Muscle of arm (tissue), 1 donor: ENCODE measurements at regions not wholly inside any gene's neighbourhood (a gene's known extent, or its start where the extent isn't known, plus 50 kb on each side); places are given as distances from the start of the nearest gene placed in this dataset.
"Not testable (repeated sequence)": the region's sequence is repeated elsewhere in the genome, so short reads cannot be mapped to it uniquely, and the experiment has no call there.

Experiments
- DNase-seq: peaks from one replicate; pipeline ENCODE4 v3.0.0-alpha.2; 2013

DNA sequence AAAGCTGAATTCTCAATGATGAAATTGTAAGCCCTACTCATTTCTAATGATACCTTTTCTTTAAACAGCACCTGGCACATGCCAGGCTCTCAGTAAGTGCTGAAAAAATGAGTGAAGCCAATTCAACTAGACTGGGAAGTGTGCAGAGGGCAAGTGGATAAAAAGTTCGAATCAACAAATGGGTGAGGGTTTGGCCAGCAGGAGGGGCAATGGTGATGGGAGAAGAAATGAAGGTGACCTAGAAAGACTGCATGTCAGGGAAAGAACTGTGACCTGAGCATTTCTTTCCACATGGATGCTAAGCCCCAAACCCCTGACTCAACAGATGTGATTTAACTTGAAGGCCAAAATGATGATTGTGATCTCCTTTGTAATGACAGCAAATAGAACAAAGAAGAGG, 54.6 kb downstream of the DKK1 start:
- no peak for DNase-seq

DNA sequence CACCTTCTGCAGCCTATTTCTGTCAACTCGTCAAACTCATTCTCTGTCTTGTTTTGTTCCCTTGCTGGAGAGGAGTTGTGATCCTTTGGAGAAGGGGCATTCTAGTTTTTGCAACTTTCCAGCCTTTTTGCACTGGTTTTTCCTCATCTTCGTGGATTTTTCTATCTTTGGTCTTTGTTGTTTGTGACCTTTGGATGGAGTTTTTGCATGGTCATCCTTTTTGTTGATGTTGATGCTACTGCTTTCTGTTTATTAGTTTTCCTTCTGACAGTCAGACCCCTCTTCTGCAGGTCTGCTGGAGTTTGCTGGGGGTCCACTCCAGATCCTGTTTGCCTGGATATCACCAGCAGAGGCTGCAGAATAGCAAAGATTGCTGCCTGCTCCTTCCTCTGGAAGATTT, 60.1 kb downstream of the DKK1 start:
- not testable (repeated sequence) for DNase-seq

DNA sequence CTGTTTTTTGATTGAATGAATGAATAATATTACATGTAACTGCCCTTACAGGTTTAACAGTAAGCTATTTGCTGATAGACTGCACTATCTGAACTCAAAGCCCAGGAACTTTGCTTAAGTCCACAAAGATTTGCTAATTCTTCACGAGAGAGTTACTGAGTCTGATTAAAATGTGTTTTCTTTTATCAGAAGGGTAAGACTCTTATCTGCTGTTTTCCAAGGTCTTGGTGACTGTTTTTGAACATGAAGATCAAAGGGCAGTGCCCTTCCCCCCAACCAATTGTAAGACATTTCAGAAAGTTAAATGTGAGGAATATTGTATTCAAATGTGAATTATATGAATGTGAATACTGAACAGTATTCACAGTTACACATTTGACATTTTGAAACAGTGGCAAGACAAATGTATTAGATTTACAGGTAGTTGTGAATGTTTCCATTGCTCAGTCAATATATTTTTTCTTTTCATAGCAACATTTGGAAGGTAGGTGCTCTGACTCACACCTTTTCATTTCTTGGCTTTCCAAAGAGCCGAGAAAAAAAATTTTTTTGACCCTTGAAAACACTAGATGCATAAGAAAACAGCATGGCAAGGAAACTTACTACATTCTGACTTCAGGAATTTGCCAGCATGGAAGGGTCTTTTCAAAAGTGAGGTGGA, 62.7 kb downstream of the DKK1 start:
- DNase-seq = no peak

DNA sequence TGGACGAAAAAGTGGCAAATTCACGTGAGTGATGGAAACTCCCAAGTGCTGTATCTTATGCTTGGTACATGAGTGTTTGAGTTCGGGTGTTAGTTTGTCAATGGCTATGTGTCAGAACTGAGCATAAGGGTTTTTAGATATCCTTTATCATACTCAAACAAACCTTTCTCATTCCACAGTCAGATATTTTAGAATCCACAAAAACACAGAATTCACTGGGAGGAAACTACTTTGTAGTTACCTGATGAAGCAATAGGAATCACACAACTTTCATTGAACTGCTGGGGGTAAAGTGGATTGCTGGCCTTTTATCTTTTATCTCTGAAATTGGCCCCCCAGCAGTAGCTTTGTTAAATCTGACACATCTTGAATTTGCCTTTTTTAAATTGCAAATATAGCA, 64.0 kb downstream of the DKK1 start:
- no peak for DNase-seq

DNA sequence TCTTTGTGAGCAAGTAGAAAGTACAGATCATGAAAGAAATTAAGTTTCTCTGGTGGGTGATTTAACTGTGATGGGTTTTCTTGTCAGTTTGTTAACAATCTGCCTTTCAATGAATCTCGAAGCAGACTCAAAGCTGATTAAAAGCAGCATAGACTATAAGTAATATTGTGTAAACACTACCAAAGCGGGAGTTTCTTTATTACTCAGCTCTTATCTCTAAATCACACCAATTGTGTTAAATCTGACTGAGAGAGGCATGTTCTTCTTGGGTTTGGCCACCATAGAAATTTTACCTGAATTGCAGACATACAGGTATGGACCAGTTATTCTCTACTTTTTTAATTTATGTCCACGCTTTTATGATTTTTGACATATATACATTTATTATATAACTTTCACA, 65.2 kb downstream of the DKK1 start:
- no peak for DNase-seq

- DNase-seq = no peak
Observed at GRCh38 chr10:52383088-52383487, 69.0 kb downstream of the DKK1 start.

- DNase-seq = no peak
Observed at GRCh38 chr10:52387744-52388143, 73.7 kb downstream of the DKK1 start.

DNA sequence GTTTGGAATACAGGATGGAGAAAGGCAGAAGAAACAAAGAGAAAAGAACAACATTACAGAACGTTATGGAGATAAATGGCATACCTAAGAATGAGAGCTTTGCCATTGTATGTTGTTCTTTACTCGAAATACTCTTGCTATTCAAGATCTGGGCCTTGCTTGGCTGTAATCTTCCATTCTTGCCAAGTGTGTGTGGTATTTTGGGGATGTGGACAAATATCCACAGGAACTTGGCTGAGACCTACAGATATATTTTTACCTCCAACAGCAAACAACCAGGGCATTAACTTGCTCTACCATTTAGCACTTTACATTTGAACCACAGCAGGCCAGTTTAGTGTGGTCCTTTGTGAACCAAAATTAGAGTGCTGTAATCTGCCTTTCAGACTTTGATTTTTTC, 76.3 kb downstream of the DKK1 start:
- DNase-seq = no peak

DNA sequence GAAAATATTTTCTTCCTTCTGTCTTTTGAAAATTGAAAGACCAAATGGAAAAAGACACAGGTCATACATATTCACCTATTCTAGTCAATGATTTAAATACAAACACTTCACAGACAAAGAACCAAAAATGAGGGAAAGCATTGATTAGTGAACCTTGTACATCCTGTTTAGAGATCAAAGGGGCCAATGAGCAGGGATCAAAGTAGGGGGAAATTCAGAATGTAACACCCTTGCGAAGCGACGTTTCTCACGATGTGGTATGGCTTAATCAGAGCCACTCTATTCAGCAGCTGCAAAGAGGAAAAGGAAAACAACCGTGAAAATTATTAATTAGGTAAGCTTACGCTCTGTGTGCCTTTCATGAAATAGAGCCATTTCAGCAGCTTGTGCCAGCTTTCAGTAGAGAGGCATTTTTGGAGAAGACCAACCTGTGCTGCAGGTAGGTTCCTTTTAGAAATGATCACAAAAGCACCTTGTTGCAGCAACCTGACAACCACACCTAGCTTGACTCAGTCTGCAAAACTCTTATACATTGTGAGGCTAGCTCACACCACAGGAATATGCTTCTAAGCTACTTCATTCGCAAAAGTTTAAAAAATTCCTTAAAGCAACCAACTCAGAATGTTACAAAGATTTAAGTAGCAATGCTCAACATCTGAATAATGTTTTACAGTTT, 78.0 kb downstream of the DKK1 start:
- DNase-seq = no peak

DNA sequence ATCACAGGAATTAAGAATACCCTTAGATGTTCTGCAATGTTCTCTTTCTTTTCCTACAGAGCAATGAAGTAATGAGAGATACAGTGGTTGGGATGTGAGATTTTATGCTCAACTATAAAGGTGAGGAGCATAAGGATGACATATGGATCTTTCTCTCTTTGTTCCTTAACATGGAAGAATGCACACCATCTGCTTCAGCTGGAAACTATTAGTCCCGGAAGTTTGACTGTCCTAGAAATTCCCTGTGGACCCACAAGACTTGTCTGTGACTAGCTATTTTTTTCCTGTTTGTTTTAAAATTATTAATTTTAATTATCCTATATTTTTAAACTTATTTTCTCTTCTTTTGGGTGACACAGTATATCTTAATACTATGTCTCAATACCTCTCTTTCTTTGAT, 80.2 kb downstream of the DKK1 start:
- DNase-seq = no peak

DNA sequence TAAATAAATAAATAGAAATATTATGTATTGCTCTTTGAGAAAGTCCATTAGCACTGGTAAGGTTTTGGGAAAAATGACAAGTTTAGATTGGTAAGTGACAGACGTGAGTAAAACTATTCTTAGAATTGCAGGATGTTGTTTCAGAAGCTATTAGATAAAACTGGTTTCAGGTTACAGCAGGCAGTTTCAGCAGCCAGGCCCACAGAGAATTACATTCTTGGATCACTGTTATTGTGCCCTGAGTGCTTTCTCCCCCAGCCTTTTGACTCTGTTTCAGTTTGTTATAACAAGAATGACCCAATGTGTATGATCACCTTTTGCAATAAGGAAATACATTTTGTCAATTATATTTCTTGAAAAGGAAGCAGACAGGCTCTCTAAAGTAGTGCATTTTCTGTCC, 86.5 kb downstream of the DKK1 start:
- DNase-seq = no peak

DNA sequence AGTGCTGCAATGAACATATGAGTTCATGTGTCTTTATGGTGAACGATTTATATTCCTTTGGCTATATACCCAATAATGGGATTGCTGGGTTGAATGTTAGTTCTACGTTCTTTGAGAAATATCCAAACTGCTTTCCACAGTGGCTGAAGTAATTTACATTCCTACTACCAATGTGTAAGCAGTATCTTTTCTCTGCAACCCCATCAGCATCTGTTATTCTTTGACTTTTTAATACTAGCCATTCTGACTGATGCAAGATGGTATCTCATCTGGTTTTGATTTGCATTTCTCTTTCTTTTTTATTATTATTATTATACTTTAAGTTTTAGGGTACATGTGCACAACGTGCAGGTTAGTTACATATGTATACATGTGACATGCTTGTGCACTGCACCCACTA, 89.7 kb downstream of the DKK1 start:
- not testable (repeated sequence) for DNase-seq

DNA sequence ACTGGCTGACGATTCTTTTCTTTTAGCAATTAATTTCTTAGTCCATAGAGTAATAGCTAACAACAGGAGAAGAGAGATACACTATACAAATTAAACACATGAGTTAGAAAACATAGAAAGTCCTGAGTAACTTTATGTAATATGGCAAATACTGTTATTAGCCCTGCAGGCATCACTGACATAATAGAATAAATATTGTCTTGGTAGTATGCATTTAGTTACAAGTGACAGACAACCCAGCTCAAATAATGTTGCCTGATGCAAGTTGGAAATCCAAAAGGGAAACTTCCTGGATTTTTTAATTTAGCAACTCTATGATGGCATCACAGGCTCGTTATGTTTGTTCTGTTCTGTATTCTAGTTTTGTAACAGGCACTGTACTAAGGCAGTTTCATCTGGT, 95.1 kb downstream of the DKK1 start:
- no peak for DNase-seq

GRCh38 chr10:52409928-52410327, 95.8 kb downstream of the DKK1 start:
- DNase-seq = no peak

DNA sequence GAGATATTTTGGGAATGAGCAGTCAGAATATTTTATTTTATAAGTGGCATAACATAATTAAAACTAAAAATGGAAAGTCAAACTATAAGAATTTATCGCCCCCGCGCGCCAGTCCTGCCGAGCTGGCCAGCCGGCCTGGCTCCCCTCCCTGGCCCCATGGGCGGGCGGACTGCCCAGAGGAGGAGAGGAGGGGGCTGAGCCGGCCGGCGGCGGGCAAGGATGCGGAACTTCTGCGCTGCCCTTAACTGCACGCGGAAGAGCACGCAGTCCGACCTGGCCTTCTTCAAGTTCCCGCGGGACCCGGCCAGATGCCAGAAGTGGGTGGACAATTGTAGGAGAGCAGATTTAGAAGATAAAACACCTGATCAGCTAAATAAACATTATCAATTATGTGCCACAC, 96.8 kb downstream of the DKK1 start:
- DNase-seq = no peak

- DNase-seq = no peak
Observed at GRCh38 chr10:52419281-52419680, 105.2 kb downstream of the DKK1 start.

DNA sequence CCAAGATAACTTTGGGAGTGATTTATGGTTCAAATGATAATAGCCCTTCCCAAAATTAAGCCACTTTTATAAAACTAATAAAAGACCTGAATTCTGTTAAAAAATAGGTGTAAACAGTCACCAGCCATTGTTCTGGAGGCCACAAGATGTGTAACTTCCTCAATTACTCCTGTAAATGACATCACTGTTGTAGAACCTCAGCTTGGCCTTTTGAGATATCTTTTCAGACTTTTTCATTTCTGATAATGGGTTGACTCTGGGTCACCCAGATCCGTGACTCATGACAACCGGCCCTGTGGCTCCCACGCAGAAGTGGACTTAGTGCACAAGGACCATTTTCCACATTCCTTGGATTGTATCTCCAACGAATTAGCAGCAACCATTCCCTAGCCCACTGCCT, 106.6 kb downstream of the DKK1 start:
- DNase-seq = no peak

- DNase-seq = no peak
Observed at GRCh38 chr10:52423369-52423768, 109.3 kb downstream of the DKK1 start.

DNA sequence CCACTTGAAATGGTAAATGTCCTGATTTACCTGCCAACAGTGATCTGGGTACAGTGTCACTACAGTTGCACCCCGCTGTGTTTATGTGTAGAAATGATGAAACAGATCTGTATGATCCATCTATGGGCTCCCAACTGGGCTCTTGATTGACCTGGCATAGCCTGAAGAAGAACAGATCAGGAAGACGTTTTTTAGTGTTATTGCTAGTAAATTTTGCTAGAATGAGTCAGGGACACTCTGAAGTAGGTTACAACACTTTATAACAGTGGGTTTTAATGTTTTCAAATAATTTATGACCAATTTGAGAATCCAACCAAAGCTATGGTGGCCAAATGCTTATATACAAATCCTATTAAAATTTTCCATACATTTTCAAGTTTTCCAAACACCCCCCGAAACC, 110.3 kb downstream of the DKK1 start:
- no peak for DNase-seq

- no peak for DNase-seq
Observed at GRCh38 chr10:52434734-52435133, 120.7 kb downstream of the DKK1 start.

DNA sequence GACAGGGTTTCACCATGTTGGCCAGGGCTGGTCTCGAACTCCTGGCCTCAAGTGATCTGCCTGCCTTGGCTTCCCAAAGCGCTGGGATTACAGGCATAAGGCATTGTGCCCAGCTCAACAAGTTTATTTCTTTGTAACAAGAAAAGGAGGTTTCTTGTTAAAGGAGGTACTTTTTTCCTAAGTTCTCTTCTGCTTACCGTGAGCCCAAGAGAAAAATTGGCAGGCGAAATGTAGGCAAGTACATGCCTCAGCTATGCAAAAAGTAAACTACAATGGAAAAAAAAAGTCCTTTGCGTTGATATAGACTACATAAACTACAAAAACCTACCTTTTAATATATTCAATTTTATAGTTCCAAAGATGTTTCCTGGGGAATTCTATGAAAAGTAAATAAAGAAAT, 122.6 kb downstream of the DKK1 start:
- no peak for DNase-seq

DNA sequence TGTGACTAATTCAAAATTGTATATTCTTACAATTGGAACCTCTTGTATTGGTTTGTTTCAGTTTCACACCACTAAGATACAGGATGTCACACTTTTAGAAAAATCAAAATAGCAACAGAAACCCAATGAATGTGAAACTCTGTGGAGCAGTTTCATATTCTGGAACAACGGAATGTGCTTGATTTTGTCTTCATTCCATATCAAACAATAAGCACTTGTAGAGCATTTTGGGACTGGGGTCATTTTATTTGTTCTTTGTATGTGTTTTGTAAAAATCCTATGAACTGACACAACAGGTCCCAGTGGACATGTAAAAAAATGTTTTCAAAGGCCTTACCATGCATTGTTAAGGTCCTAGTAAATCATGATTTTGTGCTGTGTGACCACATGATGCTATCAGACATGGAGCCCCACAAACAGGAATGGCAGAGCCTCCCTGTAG, 123.1 kb downstream of the DKK1 start:
- no peak for DNase-seq

DNA sequence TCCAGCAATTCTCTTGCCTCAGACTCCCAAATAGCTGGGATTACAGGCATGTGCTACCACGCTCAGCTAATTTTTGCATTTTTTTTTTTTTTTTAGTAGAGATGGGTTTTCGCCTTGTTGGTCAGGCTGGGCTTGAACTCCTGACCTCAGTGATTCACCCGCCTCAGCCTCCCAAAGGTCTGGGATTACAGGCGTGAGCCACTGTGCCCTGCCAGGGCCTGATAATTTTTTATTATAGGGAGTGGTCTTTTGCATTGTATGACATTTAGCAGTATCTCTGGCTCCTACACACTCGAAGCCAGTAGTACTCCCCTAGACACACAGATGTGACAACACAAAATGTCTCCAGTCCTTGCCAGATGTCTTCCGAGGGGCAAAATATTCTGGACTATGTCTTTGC, 124.0 kb downstream of the DKK1 start:
- no peak for DNase-seq
